HG03025 (cell line): ENCODE measurements at regions not wholly inside any gene's neighbourhood (a gene's known extent, or its start where the extent isn't known, plus 50 kb on each side); places are given as distances from the start of the nearest gene placed in this dataset.

Source experiments
- ATAC-seq: cut with Tn5 transposase; IDR thresholded peaks from one replicate; pipeline ENCODE4 v1.9.1; 2021; ENCODE audit warnings: mild to moderate bottlenecking, moderate library complexity; ENCODE audit not compliant: unreplicated experiment, low FRiP score

DNA sequence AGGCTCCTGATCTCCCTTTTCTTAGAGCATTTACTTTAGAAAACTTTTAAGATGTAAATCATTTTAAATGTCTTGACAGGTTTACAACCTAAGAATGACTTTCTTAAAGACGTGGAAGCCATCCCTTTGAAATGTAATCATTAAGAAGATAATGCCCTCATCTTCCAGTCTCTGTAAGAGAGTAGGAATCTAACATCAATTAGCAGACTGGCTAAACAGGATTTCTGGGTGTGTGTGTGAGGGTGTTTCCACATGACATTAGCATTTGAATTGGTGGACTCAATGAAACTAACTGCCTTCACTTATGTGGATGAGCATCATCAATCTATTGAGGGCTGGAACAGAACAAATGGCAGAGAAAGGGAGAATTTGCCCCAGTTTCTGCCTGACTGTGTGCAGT is 329.5 kb downstream of the RPL10L start:
- ATAC-seq, result no peak

DNA sequence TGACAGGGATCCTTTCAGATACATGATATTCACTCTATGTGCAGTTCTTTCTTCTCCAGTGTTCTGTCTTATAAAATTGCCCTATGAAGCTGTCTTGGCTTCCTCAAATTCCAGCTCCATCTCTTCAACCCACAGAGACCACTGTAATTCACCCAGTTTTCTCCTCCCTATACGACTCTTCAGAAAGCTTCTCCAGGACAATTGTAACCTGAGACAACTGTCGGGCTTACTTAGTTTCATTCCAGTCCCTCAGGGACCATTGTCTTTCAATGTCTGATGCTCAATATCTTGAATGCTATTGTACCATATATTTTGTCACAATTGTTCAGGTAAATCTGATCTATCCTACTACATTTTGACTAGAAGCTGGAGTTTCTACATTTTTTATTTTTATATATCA is 345.3 kb downstream of the RPL10L start:
- no peak for ATAC-seq

DNA sequence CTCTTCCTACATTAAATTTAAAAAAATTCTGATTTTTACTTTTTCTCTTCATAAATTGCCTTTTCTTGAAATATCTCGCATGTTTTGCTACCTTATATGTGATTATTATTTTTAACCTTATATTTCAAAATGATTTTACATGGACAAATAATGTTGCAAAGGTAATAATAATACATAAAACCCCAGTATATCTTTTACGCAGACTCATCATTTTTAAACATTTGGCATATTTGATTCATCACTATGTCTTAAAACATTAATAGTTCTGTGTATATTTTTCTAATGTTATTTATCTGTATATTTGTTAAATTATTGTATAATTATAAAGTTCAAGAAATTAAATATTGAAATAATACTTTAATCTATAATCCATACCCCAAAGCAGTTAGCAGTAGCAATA is 350.8 kb downstream of the RPL10L start:
- ATAC-seq, result no peak

DNA sequence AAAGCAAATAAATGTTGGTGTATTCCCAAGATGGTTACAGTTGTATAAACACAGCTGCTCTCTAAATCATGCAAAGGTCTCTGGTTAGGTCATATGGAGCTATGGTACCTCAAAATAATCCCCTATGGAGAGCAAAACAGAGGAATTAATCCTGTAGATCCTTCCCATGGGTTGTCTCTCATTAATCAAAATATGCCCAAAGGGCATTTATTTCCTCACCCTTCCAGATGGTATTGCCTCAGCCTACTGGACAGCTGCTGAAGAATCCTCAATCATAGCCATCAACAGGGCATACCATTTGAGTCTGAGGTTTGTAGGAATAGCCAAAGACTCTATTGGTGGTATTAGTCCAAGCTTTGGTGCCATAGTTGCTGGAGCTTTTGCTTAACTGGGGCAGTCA is 360.9 kb downstream of the RPL10L start:
- ATAC-seq, result no peak

DNA sequence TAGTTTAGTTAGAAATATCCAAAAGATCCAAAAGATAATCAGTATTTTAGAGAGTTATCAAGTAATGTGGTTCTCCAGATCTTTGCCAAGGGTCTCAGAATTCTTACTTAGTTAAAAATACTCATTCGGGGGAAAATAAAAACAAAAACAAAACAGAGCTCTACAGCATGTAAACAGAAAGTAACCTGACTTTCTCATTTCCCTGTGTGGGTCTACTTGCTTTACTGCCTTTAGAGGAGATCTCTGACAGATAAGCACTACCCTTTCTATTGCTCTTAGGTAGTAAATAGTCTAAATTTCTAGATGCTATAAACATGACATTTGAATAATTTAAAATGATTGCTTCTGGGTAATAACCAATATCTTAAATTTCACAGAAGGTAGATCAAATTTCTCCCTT is 371.8 kb downstream of the RPL10L start:
- ATAC-seq, result no peak

DNA sequence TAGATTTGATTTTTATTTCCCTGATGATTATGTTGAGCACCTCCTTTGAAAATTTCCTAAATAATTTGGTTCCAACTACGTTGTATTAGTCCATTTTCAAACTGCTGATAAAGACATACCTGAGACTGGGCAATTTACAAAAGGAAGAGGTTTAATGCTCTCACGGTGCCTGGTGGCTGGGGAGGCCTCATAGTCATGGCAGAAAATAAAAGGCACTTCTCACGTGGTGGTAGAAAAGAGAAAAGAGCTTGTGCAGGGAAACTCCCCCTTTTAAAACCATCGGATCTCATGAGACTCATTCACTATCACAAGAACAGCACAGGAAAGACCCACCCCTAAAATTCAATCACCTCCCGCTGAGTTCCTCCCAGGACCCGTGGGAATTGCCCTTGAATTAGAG is 372.3 kb downstream of the RPL10L start:
- no peak for ATAC-seq

DNA sequence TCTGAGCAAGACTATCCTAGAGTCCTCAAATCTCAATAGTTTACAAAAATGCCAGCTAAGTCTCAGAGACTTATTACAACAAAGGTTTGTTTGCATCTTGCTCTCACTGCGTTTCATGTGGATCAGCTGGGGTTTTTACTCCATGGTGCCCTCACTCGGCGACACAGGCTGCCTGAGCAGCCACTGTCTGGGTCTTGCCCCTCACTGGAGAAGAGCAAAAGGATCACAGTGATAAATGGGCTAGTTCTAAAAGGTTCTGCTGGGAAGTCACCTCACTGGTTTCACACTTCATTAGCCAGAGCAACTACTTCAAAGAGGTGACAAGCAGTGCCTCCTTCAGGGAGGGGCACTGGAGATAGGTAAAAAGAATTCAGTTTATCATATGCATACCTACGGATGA is 392.0 kb downstream of the RPL10L start:
- no peak for ATAC-seq

DNA sequence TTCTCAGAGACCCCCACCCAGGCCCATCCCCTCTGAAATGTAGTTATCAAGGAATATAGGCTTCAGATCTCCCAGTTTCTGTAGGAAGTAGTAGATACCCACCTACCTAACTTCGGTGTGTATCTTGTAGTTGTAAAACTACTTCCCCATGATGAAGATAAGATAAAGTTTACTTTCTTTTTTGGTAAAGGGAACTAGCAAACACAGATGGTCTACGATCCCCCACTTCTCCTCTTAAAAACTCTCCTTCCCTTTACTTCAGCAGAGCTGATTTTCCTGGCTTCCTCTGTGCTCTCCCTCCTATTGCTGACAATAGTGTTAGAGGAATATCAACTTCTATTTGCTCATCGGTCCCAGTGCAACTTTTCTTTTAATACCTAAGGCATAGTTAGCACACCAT is 395.2 kb downstream of the RPL10L start:
- ATAC-seq, result no peak

DNA sequence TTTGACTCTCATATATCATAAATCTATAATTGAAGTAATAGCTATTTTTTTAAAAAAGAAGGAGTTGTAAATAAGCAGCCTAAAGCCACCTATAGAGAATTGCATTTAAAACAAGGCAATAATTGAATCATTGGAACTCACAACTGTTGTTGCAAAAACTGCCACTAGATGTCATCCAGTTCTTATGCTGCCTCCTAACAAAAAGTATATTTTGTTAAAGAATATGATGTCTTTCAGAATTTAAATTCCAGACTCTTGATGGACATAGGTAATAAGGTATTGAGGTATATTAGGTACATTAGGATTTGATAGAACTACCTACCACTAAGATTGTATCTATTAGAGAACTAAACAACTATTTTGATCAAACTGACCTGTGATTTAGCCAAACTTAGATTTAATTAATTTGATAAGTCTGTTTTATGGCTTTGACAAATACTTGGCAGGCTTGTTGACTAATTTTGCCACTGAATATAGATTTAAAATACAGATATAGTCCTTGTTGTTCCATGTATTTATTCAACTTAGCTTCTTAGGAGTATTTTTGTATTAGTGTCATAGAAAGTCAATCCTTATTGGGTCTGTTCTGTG is 401.4 kb downstream of the RPL10L start:
- no peak for ATAC-seq

DNA sequence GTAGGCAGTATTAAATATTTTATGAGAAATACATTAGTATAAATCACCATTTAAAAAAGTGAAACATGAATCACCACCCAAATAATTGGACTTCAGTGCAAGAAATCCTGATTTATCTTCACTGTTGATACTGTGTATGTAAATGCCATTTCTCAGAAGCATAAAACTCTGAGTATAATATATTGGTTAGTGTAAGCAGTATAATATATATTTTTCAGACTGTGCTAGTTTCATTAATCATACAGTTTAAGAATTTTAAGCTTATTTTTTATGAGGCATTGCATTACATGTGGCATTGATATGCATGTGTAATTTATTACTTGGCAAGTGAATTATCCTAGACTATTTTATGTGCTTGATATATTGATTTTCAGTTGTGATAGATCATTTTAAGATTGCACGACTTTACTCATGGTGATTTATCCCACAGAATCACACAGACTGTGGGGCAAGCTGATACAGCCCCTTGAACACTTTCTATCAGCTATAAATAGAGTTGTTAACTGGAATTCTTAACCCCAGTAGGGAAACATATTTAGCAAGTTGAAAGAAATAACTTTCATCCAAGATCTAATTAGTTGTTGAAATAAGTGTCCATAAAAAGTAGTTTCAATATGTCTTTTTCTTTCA is 403.5 kb downstream of the RPL10L start:
- no peak for ATAC-seq

DNA sequence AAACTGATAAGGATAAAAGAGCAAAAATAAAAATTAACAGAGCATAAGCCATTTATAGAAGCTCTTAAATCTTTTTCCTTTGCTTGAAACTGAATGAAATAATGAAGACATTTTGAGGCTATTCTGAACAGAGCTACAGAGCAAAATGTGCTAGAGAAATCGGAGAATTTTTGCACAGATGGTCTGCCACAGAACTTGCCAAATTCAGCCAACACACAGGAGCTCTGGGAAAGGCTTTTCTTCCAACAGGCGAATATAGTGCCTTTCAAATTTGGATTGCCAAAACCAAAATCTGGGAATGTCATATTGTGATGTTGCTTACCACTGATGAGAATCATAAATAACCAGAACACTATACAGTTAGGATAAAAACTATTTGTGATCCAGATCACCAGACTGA is 406.3 kb downstream of the RPL10L start:
- no peak for ATAC-seq

DNA sequence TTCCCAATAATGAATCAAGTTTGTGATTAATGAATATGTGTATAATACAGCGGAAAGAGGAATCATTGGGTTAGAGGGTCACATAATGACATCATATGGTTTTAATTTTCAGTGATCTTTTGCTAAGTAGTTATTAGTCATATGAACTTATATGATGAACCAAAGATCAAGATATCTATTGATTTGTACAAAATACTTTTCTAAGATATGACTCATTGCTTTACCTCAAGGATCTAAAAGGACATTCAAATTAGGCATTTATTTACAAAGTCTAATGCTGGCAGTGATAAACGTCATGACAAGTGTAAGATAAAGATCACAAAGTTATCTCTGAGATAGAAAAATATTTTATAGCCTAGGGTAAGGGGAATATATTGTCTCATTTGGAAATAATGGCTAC is 417.8 kb downstream of the RPL10L start:
- no peak for ATAC-seq

DNA sequence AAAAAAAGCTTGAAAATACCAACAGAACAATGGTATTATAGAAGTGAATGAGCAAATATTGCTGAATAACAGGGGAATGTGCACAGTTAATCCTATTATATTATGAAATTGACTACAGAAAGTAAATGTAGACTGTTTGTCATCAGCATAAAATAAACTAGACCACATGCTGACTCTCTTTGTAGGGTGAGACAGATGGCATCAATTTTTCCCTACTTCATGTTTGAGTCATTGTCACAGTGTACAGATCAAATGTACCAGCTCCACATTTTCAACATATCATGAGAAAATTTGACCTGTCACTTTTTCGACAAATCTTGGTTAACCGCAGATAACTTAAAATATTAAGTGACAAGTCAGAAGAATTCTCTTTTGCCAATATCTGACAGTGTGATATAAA is 421.0 kb downstream of the RPL10L start:
- ATAC-seq, result no peak

DNA sequence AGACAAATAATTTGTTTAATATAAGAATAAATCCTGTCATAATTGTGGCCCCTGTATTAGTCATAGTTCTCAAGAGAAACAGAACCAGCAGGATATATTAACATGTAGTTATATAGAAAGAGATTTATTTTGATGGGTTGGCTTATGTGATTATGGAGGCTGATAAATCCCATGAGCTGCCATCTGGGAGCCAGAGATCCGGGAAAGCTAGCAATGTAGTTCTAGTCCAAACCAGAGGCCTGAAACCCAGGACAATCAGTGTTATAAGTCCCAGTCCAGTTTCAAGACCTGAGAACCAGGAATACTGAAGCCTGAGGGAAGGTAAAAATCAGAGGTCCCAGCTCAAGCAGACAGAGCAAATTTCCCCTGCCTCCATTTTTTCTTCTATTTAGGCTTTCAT is 435.8 kb downstream of the RPL10L start:
- ATAC-seq, result no peak

DNA sequence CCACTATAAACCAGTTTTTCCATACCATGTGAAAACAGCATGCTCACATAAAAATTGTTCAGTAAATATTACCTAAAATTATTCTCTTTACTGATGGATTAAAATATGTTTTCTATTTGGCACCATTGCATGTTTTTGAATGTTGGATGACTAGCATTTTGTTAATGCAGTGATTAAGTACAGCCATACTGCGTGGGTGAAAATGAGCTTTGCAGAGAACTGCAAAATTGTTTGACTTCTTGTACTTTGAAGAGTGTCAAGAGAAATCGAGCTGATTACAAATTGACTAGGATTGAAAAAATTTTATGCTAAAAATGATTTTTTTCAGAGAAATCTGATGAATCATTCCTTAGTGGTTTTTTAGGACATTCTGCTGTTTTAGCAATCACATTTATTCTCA is 452.9 kb downstream of the RPL10L start:
- ATAC-seq, result no peak

DNA sequence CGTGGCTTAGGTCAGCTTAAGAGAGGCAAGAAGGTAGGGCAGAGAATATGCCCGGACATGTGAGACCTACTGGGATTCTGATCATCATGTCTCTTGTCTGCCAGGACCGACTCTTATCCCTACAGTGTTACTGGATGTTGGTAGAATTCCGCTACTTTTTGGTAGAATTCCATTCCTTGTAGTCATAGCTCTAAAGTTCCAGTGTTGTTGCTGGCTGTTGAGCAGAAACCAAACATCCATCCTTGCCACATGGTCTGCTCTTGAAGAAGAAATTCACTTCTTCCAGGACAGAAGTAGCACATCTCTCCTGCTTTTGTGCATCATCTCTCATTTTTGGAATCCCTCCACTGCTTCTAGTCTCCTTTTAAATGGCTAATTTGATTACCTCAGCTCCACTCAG is 453.7 kb downstream of the RPL10L start:
- no peak for ATAC-seq
